DND-41 (cell line): ENCODE measurements at regions not wholly inside any gene's neighbourhood (a gene's known extent, or its start where the extent isn't known, plus 50 kb on each side); places are given as distances from the start of the nearest gene placed in this dataset.

Experiments
- ATAC-seq: fragments of 200-7000 bp; cut with Tn5 transposase; 3 replicates; pipeline ENCODE4 v1.9.1; 2021; ENCODE audit warnings: low read depth; ENCODE audit not compliant: insufficient read depth
- DNase-seq: peaks from one replicate; pipeline ENCODE4 v3.0.0-alpha.2; 2020
- H2AFZ ChIP-seq: 2 replicates; pipeline ENCODE4 v1.6.0; 2012; ENCODE audit warnings: low read depth, low read length
- H3K27ac ChIP-seq: 2 replicates; pipeline ENCODE4 v1.5.1; 2012; ENCODE audit warnings: low read length, inconsistent platforms
- H3K27me3 ChIP-seq: fragments of 200-600 bp; sonication (generic); 2 replicates; pipeline ENCODE4 v1.6.0; 2012; ENCODE audit warnings: low read length, mild to moderate bottlenecking, inconsistent platforms; ENCODE audit not compliant: insufficient read depth, poor library complexity
- H3K36me3 ChIP-seq: 2 replicates; pipeline ENCODE4 v1.5.1; 2012; ENCODE audit warnings: low read length, inconsistent platforms; ENCODE audit not compliant: insufficient read depth
- H3K4me1 ChIP-seq: 2 replicates; pipeline ENCODE4 v1.5.1; 2012; ENCODE audit warnings: mild to moderate bottlenecking, low read length; ENCODE audit not compliant: insufficient read depth
- H3K4me2 ChIP-seq: 2 replicates; pipeline ENCODE4 v1.6.0; 2012; ENCODE audit warnings: mild to moderate bottlenecking, moderate library complexity, low read length, inconsistent platforms; ENCODE audit not compliant: insufficient read depth
- H3K4me3 ChIP-seq, 2 experiments: fragments of 200-600 bp in 1 of 2; shearing (Covaris generic) in 1 of 2; 2 replicates each; pipeline ENCODE4 v1.5.1; 2012 to 2016; ENCODE audit warnings: inconsistent platforms in 2 of 2, low read length in 2 of 2, mild to moderate bottlenecking in 2 of 2, low read depth in 1 of 2, moderate library complexity in 1 of 2
- H3K79me2 ChIP-seq: 2 replicates; pipeline ENCODE4 v1.6.0; 2012; ENCODE audit warnings: low read length, inconsistent platforms; ENCODE audit not compliant: insufficient read depth
- H3K9ac ChIP-seq: 2 replicates; pipeline ENCODE4 v1.6.0; 2012; ENCODE audit warnings: low read depth, mild to moderate bottlenecking, inconsistent platforms, low read length, moderate library complexity
- H3K9me3 ChIP-seq: 2 replicates; pipeline ENCODE4 v1.5.1; 2012; ENCODE audit warnings: low read length, moderate library complexity, mild to moderate bottlenecking, inconsistent platforms; ENCODE audit not compliant: insufficient read depth, severe bottlenecking
- H4K20me1 ChIP-seq: 2 replicates; pipeline ENCODE4 v1.6.0; 2012; ENCODE audit warnings: low read length; ENCODE audit not compliant: insufficient read depth
- EZH2 ChIP-seq: IDR thresholded peaks from 3 replicates; pipeline ENCODE4 v1.6.1; 2012; ENCODE audit warnings: borderline replicate concordance, low read depth, mild to moderate bottlenecking, moderate library complexity, low read length, inconsistent platforms; ENCODE audit not compliant: severe bottlenecking
- TF ChIP-seq, protein P1 (sequence below): IDR thresholded peaks from 2 replicates; pipeline ENCODE4 v1.5.1; 2012; ENCODE audit warnings: borderline replicate concordance, low read length, moderate library complexity, mild to moderate bottlenecking; ENCODE audit not compliant: poor library complexity, severe bottlenecking; ENCODE audit errors: extremely low read depth

DNA sequence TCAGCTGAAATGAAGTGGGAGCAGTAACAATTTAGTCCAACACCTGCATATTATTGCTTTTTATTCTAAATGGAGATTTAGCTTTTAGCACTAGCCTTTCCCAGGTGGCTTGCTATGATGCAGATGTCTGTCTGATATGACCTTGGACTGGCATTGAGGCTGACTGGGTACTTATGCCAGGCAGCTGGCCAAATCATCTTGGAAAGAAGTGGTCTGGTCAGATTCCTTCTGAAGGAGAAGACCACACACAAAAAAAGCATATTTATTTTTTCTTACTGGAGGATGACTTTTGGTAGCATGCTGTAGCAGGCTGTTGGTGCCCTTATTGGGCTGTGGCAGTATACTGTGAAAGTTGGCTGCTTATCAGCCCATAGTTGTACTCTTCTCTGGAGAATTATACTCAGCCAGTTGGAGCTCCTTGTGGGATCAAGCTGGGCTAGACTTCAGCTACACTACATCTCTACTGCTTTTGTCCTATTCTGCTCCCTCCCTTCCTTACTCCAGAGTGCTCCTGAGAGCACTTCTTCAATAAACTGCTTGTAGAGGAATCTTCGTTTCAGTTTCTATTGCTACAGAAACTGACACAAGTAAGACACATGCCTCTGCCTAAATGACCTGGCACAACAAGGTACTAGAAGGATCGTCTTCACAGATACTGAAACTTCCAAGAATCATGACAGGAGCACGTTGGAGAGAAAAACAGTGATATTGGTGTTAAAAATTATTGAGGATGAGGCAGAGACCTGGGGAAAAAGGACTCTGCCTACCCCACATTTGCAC is 196.8 kb upstream of the RPS6KA3 start:
- Histone ChIP-seq H3K9ac (no peak overlapping the region), H3K4me3 (no peak overlapping the region), H3K4me2 (no peak overlapping the region), H3K27me3 (peaks cover 5% of the 10 kb centered on the region), H3K79me2 (no peaks in the 10 kb centered on the region), H3K4me1 (no peaks in the 10 kb centered on the region), H4K20me1 (no peaks in the 10 kb centered on the region), H3K36me3 (no peaks in the 10 kb centered on the region), H3K27ac (no peak overlapping the region), H2AFZ (no peak overlapping the region), H3K9me3 (no peaks in the 10 kb centered on the region)
- ATAC-seq (no peak), DNase-seq (no peak)
- TF ChIP-seq, protein P1, sequence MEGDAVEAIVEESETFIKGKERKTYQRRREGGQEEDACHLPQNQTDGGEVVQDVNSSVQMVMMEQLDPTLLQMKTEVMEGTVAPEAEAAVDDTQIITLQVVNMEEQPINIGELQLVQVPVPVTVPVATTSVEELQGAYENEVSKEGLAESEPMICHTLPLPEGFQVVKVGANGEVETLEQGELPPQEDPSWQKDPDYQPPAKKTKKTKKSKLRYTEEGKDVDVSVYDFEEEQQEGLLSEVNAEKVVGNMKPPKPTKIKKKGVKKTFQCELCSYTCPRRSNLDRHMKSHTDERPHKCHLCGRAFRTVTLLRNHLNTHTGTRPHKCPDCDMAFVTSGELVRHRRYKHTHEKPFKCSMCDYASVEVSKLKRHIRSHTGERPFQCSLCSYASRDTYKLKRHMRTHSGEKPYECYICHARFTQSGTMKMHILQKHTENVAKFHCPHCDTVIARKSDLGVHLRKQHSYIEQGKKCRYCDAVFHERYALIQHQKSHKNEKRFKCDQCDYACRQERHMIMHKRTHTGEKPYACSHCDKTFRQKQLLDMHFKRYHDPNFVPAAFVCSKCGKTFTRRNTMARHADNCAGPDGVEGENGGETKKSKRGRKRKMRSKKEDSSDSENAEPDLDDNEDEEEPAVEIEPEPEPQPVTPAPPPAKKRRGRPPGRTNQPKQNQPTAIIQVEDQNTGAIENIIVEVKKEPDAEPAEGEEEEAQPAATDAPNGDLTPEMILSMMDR = no peak
- TF ChIP-seq EZH2 = no peak

DNA sequence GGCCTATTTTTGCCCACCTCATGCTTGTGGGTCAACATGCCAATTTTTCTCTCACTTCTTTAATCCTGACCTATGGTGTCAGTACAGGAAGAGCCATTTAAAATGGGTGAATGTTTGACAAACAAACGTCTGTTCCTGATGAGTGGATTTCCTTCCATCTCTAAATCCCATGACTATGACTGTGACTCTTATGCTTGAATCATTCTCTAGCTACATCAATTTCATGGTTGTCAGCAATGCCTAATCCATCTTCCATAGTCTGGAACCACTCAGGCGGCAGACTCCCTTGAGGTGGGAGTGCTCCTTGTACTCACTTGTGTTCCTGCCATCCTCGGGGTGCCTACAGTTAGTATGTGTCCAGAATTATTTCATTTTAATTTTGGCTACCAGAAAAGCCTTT is 194.9 kb upstream of the RPS6KA3 start:
- Histone ChIP-seq H3K27ac (no peak overlapping the region), H3K9me3 (no peaks in the 10 kb centered on the region), H3K9ac (no peak overlapping the region), H4K20me1 (no peaks in the 10 kb centered on the region), H3K4me1 (no peaks in the 10 kb centered on the region), H3K4me2 (no peak overlapping the region), H3K79me2 (no peaks in the 10 kb centered on the region), H3K27me3 (peaks cover 5% of the 10 kb centered on the region), H3K36me3 (no peaks in the 10 kb centered on the region), H3K4me3 (no peak overlapping the region), H2AFZ (no peak overlapping the region)
- no peak for TF ChIP-seq EZH2
- TF ChIP-seq, protein P1 = no peak
- no peak for DNase-seq
- no peak for ATAC-seq

DNA sequence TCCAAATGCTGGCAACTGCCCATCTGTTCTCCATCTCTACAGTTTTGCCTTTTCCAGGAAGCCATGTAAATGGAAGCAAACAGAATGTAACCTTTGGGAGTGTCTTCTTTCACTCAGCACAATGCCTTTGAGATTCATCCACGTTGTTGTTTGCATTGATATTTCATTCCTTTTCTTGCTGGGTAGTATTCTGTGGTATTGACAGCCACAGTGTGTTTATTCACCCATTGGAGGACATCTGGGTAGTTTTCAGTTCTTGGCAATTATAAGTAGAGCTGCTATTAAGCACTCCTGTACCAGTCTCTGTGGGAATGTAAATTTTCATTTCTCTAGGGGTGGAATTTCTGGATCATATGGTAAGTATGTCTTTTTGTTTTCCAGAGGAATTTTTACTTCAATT is 194.3 kb upstream of the RPS6KA3 start:
- TF ChIP-seq, protein P1 = no peak
- no peak for TF ChIP-seq EZH2
- Histone ChIP-seq H3K79me2 (no peaks in the 10 kb centered on the region), H3K27ac (no peak overlapping the region), H3K9me3 (no peaks in the 10 kb centered on the region), H3K4me2 (no peak overlapping the region), H3K4me1 (no peaks in the 10 kb centered on the region), H3K9ac (no peak overlapping the region), H3K4me3 (no peak overlapping the region), H4K20me1 (no peaks in the 10 kb centered on the region), H3K36me3 (no peaks in the 10 kb centered on the region), H2AFZ (no peak overlapping the region), H3K27me3 (peaks cover 5% of the 10 kb centered on the region)
- DNase-seq (no peak), ATAC-seq (no peak)
